GM18870 (cell line): ENCODE measurements at regions not wholly inside any gene's neighbourhood (a gene's known extent, or its start where the extent isn't known, plus 50 kb on each side); places are given as distances from the start of the nearest gene placed in this dataset.

Experiments used
- ATAC-seq: cut with Tn5 transposase; IDR thresholded peaks from one replicate; pipeline ENCODE4 v1.9.1; 2021; ENCODE audit warnings: moderate library complexity; ENCODE audit not compliant: unreplicated experiment

DNA sequence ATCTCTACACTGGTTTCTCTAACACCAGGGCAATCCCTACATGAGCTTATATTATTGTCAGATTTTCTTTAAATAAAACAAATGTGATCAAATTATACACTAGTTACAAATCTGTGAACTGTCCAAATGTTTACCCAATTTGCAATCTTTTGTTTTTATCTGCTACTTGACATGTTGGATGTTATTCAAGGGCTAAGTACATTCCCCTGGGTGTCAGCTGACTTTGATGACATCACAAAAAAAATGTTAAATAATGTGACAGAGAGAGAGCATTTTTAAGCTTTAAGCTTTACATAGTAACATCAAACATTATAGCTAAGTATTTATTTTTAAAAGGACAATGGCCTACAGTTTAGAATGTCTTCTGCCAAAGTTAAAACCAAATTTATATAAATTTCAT lies 431.3 kb upstream of the PKN2 start:
- ATAC-seq: no peak

DNA sequence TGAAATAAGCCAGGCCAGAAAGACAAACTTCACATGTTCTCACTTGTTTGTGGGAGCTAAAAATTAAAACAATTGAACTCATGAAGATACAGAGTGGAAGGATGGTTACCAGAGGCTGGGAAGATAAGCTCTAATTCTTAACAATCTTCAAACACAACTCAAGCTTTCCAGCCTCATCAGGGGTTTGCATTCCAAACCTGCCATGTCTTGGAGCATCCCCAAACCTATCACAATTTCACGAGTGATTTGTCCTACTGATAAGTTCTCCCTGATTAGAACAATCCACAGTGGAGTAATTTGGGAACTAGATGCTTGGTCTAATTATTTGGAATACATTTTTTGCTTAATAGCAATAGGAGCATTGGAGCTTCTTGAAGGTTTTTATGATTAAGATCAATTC lies 418.5 kb upstream of the PKN2 start:
- ATAC-seq: no peak

DNA sequence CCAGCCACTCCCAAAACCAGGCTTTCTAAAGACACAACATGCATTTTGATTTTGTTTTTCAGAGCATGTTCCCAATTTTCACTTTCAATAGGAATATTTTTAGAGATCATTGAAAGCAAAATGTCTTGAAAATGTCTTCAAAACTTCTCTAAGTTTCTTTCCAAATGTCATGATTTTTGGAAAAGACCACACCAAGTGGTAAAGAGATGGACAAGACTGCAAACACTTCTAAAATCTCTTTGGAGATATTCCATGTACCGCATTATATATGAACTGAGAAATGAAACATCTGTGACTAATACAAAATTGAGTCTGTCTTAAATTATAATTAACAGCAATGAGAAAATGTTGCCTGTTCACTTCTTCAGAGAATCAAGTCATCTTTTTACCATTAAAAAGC lies 418.0 kb upstream of the PKN2 start:
- ATAC-seq: no peak

- no peak for ATAC-seq
Observed at GRCh38 chr1:88272216-88272615, 411.9 kb upstream of the PKN2 start.

DNA sequence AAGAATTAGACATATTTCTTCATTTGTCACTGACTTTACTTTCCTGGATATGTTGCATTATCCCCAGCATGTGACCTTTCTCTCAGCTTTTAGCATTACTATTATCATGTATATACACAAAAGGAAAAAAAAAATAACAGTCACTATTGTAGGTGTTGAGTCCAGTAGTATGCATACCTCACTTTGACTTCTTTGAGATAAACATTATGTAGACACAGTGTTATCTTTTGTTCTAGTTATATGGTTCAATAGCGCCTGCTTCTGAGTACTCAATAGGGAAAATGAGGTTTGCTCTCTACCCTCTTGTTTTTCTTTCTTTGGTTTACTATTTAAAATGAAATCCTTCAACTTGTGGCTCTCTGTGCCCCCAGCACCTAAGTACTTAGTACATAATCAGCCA lies 409.6 kb upstream of the PKN2 start:
- no peak for ATAC-seq

GRCh38 chr1:88275259-88275862 lies 408.7 kb upstream of the PKN2 start:
- no peak for ATAC-seq

- no peak for ATAC-seq
Observed at GRCh38 chr1:88276163-88276562, 407.9 kb upstream of the PKN2 start.

DNA sequence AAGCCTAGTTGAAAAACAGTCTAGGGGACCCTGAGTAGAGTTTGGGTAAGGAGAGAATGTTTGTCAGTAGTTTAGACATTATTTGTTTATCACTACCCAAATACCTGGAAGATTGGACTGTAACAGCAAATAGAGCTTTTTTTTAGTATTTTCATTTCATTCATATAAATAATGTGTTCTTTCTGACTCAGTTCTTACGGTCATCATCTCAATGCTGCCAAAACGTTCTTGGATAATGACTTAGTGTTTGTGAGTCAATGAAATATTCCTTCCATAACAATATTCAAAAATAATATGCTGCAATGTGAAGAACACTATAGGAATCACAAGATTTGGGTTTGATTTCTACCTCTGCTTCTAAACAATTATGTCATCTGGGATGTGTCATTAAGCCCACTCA lies 400.0 kb upstream of the PKN2 start:
- no peak for ATAC-seq

GRCh38 chr1:88284666-88285366 lies 399.3 kb upstream of the PKN2 start:
- no peak for ATAC-seq

GRCh38 chr1:88286716-88287115 lies 397.4 kb upstream of the PKN2 start:
- no peak for ATAC-seq

DNA sequence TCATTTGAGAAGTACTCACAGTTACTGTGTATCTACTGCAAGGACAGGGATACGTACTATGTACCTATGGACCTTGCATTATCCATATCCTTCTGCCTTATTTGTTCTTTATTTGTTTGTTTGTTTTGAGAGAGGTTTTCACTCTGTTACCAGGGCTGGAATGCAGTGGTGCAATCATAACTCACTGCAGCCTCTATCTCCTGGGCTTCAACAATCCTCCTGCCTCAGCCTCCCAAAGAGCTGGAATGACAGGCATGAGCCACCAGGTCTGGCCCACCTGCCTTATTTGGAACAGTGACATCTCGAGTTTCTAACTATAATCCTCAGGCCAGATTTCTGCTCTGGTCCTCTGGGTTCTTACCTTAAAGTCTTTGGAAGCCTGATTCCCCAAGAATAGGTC lies 395.5 kb upstream of the PKN2 start:
- no peak for ATAC-seq

DNA sequence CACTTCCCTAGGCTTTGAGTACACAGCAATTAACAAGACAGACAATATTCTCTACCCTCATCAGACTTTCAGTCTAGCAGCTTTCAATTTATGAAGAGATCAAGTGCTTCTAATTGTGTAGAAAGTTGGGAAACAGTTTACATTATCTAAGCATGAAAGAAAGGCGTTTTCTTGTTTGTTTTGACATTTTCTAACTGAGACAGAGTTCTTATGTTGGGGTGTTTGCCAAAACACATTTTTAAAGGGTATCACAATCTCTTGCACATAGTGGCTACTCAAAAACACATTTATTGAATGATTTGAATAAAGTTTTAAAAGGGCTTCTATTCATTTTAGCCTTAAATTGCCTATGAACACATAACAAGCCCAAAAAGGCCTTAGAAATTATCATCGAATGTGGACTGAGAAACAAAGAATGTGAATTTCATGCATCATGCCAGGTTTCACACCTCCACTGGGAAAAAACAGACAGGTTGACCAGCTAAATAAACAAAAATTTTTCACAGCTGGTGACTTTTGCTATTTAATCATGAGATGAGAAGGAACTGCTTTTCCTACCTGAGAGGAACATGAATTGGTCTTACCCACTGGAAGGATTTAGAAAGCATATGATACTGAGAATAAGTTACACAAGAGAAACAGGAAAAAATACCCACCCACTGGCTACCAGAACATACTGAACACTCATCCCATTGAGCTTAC lies 394.5 kb upstream of the PKN2 start:
- no peak for ATAC-seq

GRCh38 chr1:88291611-88292354 lies 392.3 kb upstream of the PKN2 start:
- no peak for ATAC-seq

DNA sequence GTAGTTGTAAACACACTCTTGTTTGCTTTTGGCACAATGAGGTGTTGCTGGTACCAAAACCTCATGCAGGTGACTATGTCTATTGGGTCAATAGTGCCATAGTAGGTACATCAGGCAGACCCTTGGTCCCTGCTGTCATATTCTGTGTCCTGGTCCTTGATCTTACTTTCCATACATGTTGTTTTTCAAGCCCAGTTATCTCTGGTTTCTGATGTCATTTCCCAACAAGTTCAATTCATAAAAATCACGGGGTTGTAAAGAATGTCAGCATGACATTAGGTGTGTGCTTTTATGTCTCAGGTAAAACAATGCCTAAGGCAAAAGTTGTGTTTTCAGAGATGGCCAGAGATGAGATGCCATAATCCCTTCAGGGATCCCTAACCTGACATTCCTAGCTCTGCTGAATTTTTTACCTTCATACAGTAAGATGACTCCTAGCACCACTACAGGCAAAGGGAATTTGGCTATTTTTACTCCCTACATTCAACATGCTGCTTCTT lies 390.3 kb upstream of the PKN2 start:
- no peak for ATAC-seq

DNA sequence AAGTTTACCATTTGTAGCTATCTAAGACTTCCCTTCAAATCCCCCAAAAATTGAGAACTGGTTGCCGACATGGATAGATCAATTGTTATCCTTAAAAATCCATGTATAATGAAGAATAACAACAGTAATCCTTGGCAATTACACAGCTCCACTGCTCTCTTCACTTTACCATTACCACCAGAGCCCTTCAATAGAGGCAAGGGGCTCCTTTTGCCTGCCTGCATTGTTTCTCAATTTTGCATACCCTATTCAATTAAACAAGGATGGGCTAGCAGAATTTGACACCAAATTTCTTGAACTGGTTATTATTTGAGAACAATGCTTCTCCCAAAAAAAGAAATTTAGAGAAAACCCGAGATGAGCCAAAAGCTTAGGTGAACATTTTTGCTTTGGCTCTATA lies 387.8 kb upstream of the PKN2 start:
- no peak for ATAC-seq

- ATAC-seq: no peak
Observed at GRCh38 chr1:88296642-88297041, 387.4 kb upstream of the PKN2 start.

DNA sequence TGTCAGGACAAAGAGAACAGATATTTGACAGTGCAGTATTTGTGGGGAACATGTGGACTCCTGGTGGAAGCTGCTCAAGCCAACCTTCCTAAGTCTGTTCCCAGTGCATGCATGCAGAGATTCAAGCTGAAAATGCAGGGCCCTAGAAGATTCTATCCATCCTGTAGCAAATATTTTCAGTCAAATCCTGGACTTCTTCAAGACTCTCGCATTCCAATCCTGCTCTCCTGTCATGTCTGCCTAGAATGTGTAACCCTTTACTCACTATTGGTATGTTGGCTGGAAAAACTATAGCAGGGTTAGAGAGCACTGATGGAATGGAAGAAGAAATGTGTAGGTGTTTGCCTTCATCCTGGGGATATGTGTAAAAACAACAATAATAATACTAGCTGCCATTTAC lies 385.6 kb upstream of the PKN2 start:
- no peak for ATAC-seq

GRCh38 chr1:88300752-88301263 lies 383.3 kb upstream of the PKN2 start:
- no peak for ATAC-seq

DNA sequence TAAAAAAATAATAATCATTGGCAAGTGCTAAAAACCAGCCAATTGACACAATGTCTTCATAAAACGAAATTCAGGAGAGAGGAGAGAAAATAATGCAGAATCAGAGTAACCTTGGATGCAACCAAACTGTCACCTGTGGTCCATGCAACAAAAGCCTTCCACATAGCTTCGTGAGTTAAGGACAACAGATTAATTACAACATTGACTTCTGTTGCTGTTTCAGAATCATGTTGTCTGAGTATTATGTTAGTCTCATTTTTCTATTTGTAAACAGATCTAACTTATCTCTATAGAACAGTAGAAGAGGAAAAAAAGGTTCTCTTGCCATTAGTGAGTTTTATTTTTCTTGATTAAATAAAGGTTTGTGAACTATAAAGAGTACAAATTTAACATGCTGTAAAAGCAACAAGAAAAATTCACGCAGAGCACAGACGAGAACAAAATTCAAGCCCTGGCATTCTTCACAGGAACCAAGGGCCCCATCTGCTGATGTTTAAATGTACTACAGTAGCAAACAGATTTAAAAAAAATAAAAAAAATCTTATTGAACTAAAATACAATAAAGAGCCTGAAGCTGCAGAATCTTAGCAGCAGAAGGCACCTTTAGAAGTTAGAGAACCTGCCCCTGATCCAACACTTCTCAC lies 381.1 kb upstream of the PKN2 start:
- ATAC-seq: no peak

DNA sequence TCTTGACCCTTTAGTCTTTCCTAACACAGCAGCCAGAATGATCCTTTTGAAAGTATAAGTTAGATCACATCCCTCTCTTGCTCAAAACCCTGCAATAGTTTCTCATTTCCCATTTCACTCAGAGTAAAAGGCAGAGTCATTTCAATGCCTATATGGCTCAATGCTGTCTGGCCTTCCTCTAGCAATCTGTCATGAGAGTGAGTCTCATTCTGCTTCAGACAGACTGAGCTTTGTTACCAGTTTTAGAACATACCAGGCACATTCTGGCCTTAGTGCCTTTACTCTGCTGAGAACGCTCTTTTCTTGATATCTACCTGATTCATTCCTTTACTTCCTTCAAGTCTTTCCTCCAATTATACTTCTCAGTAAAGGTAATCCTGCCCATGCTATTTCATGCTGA lies 372.8 kb upstream of the PKN2 start:
- no peak for ATAC-seq

- no peak for ATAC-seq
Observed at GRCh38 chr1:88311907-88312306, 372.2 kb upstream of the PKN2 start.
